Esophagus muscularis mucosa (tissue), 4 donors: ENCODE measurements at regions not wholly inside any gene's neighbourhood (a gene's known extent, or its start where the extent isn't known, plus 50 kb on each side); places are given as distances from the start of the nearest gene placed in this dataset.

Experiments
- DNase-seq: peaks from one replicate; pipeline ENCODE4 v3.0.0-alpha.2; 2017; ENCODE audit errors: extremely low spot score
- H3K27ac ChIP-seq, 4 donors: fragments of 200-600 bp; sonication (generic); replicated peaks in 1 of 4; 1 replicate in 3 of 4; 2 replicates in 1 of 4; pipeline ENCODE4 v1.5.1; 2016 to 2019; ENCODE audit warnings: mild to moderate bottlenecking in 1 of 4
- H3K27me3 ChIP-seq, 4 donors: fragments of 200-600 bp; sonication (generic); one replicate each; pipeline versions ENCODE4 v1.5.1 to v1.6.0; 2016 to 2019
- H3K36me3 ChIP-seq, 4 donors: fragments of 200-600 bp; sonication (generic); one replicate each; pipeline ENCODE4 v1.5.1; 2016 to 2019
- H3K4me1 ChIP-seq, 4 donors: fragments of 200-600 bp; sonication (generic); one replicate each; pipeline ENCODE4 v1.5.1; 2016 to 2019
- H3K4me3 ChIP-seq, 4 donors: fragments of 200-600 bp; sonication (generic); 1 replicate in 2 of 4; 2 replicates in 2 of 4; pipeline ENCODE4 v1.5.1; 2016 to 2019; ENCODE audit warnings: mild to moderate bottlenecking in 4 of 4, moderate library complexity in 1 of 4
- H3K9me3 ChIP-seq, 4 donors: fragments of 200-600 bp; sonication (generic); 1 replicate in 3 of 4; 2 replicates in 1 of 4; pipeline ENCODE4 v1.5.1; 2016 to 2019
- CTCF ChIP-seq, 3 experiments: fragments of 200-600 bp in 2 of 3; fragments of 450-650 bp in 1 of 3; sonication (generic) in 2 of 3; IDR thresholded peaks; one replicate each; pipeline ENCODE4 v1.5.1; 2017 to 2019; ENCODE audit warnings: antibody characterized with exemption in 3 of 3, mild to moderate bottlenecking in 2 of 3, moderate library complexity in 1 of 3
- EP300 ChIP-seq: sonication (generic); formaldehyde crosslinking; IDR thresholded peaks from one replicate; pipeline ENCODE4 v1.6.1; 2017; ENCODE audit warnings: antibody characterized with exemption
- POLR2A ChIP-seq: fragments of 450-650 bp; IDR thresholded peaks from one replicate; pipeline ENCODE4 v1.6.1; 2017; ENCODE audit warnings: antibody characterized with exemption, moderate library complexity, mild to moderate bottlenecking, low read depth
- POLR2AphosphoS5 ChIP-seq, 2 donors: sonication (generic); formaldehyde crosslinking; IDR thresholded peaks; one replicate each; pipeline ENCODE4 v1.6.1; 2017; ENCODE audit warnings: antibody characterized with exemption in 2 of 2
- WGBS: methylation state at CpG from one replicate; pipeline ENCODE4 v1.1.5; 2018; 5-methylcytosine and 5-hydroxymethylcytosine counted together
- intact Hi-C: fragments of 100-400 bp; cut with DNase I; formaldehyde crosslinking; loops from one replicate; pipeline ENCODE4 v1.15.1; 2023

GRCh38 chr10:78909221-78909620 lies 159.5 kb upstream of the ZMIZ1 start:
- TF ChIP-seq POLR2AphosphoS5 (IDR thresholded peaks at IDR 0.05), result no peak

GRCh38 chr10:78910021-78910420 lies 158.7 kb upstream of the ZMIZ1 start:
- WGBS, result 97% methylated on average over 3 of the region's 3 CpGs
- DNase-seq, result no peak
- intact Hi-C loops, result no loop called here
- H3K27ac ChIP-seq, result no peak overlapping the region
- TF ChIP-seq CTCF (IDR thresholded peaks at IDR 0.05), result no peak
- no peak for TF ChIP-seq POLR2AphosphoS5 (IDR thresholded peaks at IDR 0.05)
- no peak for TF ChIP-seq EP300
- no peak for TF ChIP-seq POLR2A
- no peaks in the 10 kb centered on the region for H3K9me3 ChIP-seq
- no peak overlapping the region for H3K4me3 ChIP-seq
- no peaks in the 10 kb centered on the region for H3K36me3 ChIP-seq
- peaks cover 0 to 11% (median 5%) of the 10 kb centered on the region in 4 donors for H3K4me1 ChIP-seq
- no peaks in the 10 kb centered on the region for H3K27me3 ChIP-seq

More at GRCh38 chr10:78909221-78909620, 159.5 kb upstream of the ZMIZ1 start:
- DNase-seq, result no peak
- Histone ChIP-seq H3K36me3 (no peaks in the 10 kb centered on the region), H3K9me3 (no peaks in the 10 kb centered on the region), H3K4me3 (no peak overlapping the region), H3K27me3 (no peaks in the 10 kb centered on the region), H3K27ac (no peak overlapping the region), H3K4me1 (peaks cover 0 to 7% (median under 1%) of the 10 kb centered on the region in 4 donors)
- 85% methylated on average over 6 of the region's 6 CpGs for WGBS
- intact Hi-C loops, result no loop called here

- Histone ChIP-seq H3K27ac (no peak overlapping the region), H3K36me3 (no peaks in the 10 kb centered on the region), H3K4me3 (no peak overlapping the region), H3K9me3 (no peaks in the 10 kb centered on the region), H3K4me1 (peaks cover 0 to 11% (median 5%) of the 10 kb centered on the region in 4 donors), H3K27me3 (no peaks in the 10 kb centered on the region)
- 100% methylated on average over 2 of the region's 2 CpGs for WGBS
- TF ChIP-seq POLR2A, result no peak
- no peak for TF ChIP-seq CTCF (IDR thresholded peaks at IDR 0.05)
- no peak for TF ChIP-seq POLR2AphosphoS5 (IDR thresholded peaks at IDR 0.05)
- no peak for TF ChIP-seq EP300
- DNase-seq, result no peak
- intact Hi-C loops, result no loop called here
These were observed 158.3 kb upstream of the ZMIZ1 start for GRCh38 chr10:78910476-78910875.

GRCh38 chr10:78910886-78911285 lies 157.9 kb upstream of the ZMIZ1 start:
- DNase-seq, result no peak
- TF ChIP-seq POLR2AphosphoS5 (IDR thresholded peaks at IDR 0.05), result no peak
- no peak for TF ChIP-seq EP300
- no peak for TF ChIP-seq POLR2A
- no peak for TF ChIP-seq CTCF (IDR thresholded peaks at IDR 0.05)
- Histone ChIP-seq H3K4me3 (no peak overlapping the region), H3K27ac (no peak overlapping the region), H3K36me3 (no peaks in the 10 kb centered on the region), H3K4me1 (peaks cover 0 to 11% (median 5%) of the 10 kb centered on the region in 4 donors), H3K27me3 (no peaks in the 10 kb centered on the region), H3K9me3 (no peaks in the 10 kb centered on the region)
- intact Hi-C loops, result no loop called here
- 100% methylated on average over 7 of the region's 7 CpGs for WGBS

- WGBS, result 87% methylated on average over 10 of the region's 10 CpGs
- no peak for DNase-seq
- intact Hi-C loops, result no loop called here
These were observed 157.0 kb upstream of the ZMIZ1 start for GRCh38 chr10:78911533-78912340.

More at GRCh38 chr10:78911533-78912340, 157.0 kb upstream of the ZMIZ1 start:
- peaks cover 0 to 11% (median 5%) of the 10 kb centered on the region in 4 donors for H3K4me1 ChIP-seq
- no peak overlapping the region for H3K4me3 ChIP-seq
- no peaks in the 10 kb centered on the region for H3K9me3 ChIP-seq
- TF ChIP-seq POLR2A (no peak), CTCF (IDR thresholded peaks at IDR 0.05) (no peak), EP300 (no peak), POLR2AphosphoS5 (IDR thresholded peaks at IDR 0.05) (no peak)
- H3K27me3 ChIP-seq, result no peaks in the 10 kb centered on the region
- H3K36me3 ChIP-seq, result no peaks in the 10 kb centered on the region
- H3K27ac ChIP-seq, result no peak overlapping the region
